ENCODE measurements at regions not wholly inside any gene's neighbourhood (a gene's known extent, or its start where the extent isn't known, plus 50 kb on each side); places are given as distances from the start of the nearest gene placed in this dataset.

GRCh38 chr11:11077898-11078297, 220.0 kb upstream of the ZBED5 start:
- TF ChIP-seq POLR2A (IDR thresholded peaks at IDR 0.05) (no peak), CTCF (IDR thresholded peaks at IDR 0.05) (no peak), EP300 (IDR thresholded peaks at IDR 0.05) (no peak)

Measured in stomach (tissue), 4 donors.